Bronchial epithelial cell (primary cell): ENCODE measurements at regions not wholly inside any gene's neighbourhood (a gene's known extent, or its start where the extent isn't known, plus 50 kb on each side); places are given as distances from the start of the nearest gene placed in this dataset.

Experiments used
- DNase-seq: peaks from one replicate; pipeline ENCODE4 v3.0.0-alpha.2; 2010; ENCODE audit warnings: low read depth
- FAIRE-seq: peaks from 2 replicates; lab custom pipeline; 2011; peaks lifted over from hg19 to GRCh38; lab: Jason Lieb, UNC
- H3K27me3 ChIP-seq: 2 replicates; pipeline ENCODE4 v1.5.1; 2011; ENCODE audit warnings: low read length; ENCODE audit not compliant: control insufficient read depth, insufficient read depth
- H3K36me3 ChIP-seq: 2 replicates; pipeline ENCODE4 v1.5.1; 2011; ENCODE audit warnings: low read length; ENCODE audit not compliant: control insufficient read depth, insufficient read depth
- H3K4me3 ChIP-seq: 2 replicates; pipeline ENCODE4 v1.5.1; 2011; ENCODE audit warnings: mild to moderate bottlenecking, low read depth, low read length, control low read depth
- CTCF ChIP-seq: IDR thresholded peaks from 2 replicates; pipeline ENCODE4 v1.5.1; 2011; ENCODE audit warnings: mild to moderate bottlenecking, moderate library complexity, low read length, control low read depth, inconsistent platforms; ENCODE audit not compliant: insufficient read depth, severe bottlenecking

DNA sequence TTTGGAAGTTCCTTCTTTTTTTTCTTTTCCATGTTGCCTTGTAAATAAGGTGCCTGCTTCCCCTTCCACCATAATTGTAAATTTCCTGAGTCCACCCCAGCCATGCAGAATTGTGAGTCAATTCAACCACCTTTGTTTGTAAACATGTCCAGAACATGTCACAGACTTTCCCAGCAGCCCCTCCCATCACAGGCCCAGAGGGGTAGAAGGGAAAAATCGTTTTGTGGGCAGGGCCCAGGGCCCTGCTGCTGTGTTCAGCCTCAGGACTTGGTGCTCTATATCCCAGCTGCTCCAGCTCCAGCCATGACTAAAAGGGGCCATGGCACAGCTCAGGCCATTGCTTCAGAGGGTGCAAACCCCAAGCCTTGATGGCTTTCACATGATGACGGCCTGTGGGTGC is 384.6 kb upstream of the NCAM2 start:
- Histone ChIP-seq H3K36me3 (no peaks in the 10 kb centered on the region), H3K4me3 (no peak overlapping the region), H3K27me3 (no peaks in the 10 kb centered on the region)
- no peak for DNase-seq
- FAIRE-seq, result no peak
- no peak for TF ChIP-seq CTCF

- no peak for FAIRE-seq
- Histone ChIP-seq H3K4me3 (no peak overlapping the region), H3K27me3 (no peaks in the 10 kb centered on the region), H3K36me3 (no peaks in the 10 kb centered on the region)
- no peak for TF ChIP-seq CTCF
- DNase-seq, result no peak
Observed at GRCh38 chr21:20617130-20617529, 381.1 kb upstream of the NCAM2 start.

DNA sequence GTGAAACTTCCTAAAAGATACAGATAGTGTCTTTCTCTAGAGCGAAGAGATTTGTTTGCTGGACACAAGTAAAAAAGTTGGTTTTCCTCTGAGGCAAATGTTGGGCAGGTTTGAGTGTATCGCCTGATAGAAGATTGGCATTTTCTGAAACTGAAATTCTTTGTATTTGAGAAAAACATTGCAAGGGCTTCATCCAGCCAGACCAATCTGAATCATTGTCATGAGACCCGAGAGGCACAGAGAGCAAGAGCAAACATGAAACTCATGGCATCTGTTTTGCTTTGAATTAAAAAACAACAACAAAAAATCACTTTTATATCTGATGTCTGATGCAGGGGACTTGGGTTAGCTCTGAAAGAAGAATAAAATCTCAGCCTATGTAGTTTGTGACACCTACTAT is 379.3 kb upstream of the NCAM2 start:
- DNase-seq (no peak), FAIRE-seq (no peak)
- no peaks in the 10 kb centered on the region for H3K36me3 ChIP-seq
- H3K27me3 ChIP-seq, result no peaks in the 10 kb centered on the region
- H3K4me3 ChIP-seq, result no peak overlapping the region
- no peak for TF ChIP-seq CTCF

DNA sequence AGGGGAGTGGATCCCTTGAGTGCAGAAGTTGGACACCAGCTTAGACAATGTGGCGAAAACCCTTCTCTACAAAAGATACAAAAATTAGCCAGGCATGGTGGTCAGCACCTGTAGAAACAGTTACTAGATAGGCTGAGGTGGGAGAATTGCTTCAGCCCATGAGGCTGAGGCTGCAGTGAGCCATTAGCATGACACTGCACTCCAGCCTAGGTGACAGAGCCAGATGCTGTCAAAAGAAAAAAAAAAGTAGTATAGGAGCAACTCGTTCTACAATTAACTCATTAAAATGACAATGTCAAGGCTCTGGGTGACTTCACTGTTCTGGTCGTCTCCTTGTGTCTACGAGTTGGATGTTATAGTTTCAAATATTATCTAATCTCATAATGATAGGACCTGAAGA is 370.6 kb upstream of the NCAM2 start:
- no peak for FAIRE-seq
- no peak overlapping the region for H3K4me3 ChIP-seq

DNA sequence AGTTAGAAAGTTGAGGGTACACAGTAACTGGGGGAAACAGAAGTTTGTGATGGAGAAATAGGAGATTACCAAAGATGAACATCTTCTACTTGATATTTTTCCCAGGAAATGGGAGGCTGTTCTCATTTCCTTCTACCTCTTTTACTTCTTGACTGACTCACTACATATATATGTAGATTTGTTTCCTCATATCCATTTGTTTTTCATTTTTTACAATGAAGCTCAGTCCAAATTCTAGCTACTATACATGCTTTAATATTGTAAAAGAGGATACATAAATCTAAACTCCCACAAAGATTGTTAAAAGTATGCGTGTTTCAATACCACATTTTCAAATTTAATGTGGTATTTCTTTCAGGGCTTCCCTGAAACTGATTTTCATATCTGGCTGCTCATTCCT is 366.6 kb upstream of the NCAM2 start:
- FAIRE-seq (no peak), DNase-seq (no peak)
- no peaks in the 10 kb centered on the region for H3K36me3 ChIP-seq
- TF ChIP-seq CTCF, result no peak
- no peak overlapping the region for H3K4me3 ChIP-seq
- H3K27me3 ChIP-seq, result no peaks in the 10 kb centered on the region

More for the DNA sequence above, 370.6 kb upstream of the NCAM2 start:
- TF ChIP-seq CTCF, result no peak
- Histone ChIP-seq H3K36me3 (no peaks in the 10 kb centered on the region), H3K27me3 (no peaks in the 10 kb centered on the region)
- DNase-seq, result no peak

DNA sequence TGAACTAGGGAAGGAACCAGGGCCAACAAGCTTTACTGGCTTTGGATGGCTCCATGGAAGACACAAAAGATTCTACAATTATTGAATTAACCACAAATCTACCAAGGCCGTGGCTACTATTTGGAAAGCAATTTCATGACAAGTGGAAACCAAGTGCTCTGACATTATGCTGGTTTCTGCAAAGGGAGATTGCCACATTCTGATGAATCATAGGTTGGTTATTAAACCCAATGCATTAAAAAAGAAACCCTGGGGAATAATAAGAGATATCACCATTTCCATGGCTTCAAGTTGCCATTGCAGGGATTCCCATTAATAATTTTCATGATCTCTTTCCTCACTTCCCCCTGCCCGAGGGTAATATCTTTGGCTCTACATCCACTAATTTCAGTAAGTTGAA is 359.2 kb upstream of the NCAM2 start:
- TF ChIP-seq CTCF, result no peak
- FAIRE-seq (no peak), DNase-seq (peak; percentile 4)
- Histone ChIP-seq H3K27me3 (no peaks in the 10 kb centered on the region), H3K4me3 (no peak overlapping the region), H3K36me3 (no peaks in the 10 kb centered on the region)
